ENCODE measurements at regions not wholly inside any gene's neighbourhood (a gene's known extent, or its start where the extent isn't known, plus 50 kb on each side); places are given as distances from the start of the nearest gene placed in this dataset.
"Not testable (repeated sequence)": the region's sequence is repeated elsewhere in the genome, so short reads cannot be mapped to it uniquely, and the experiment has no call there.

- H3K4me1 ChIP-seq (ENCODE audit: insufficient read depth, low read length, poor library complexity, severe bottlenecking); H3K27me3 ChIP-seq (ENCODE audit: insufficient read depth, low read length, poor library complexity, severe bottlenecking); H3K9me3 ChIP-seq (ENCODE audit: insufficient read depth, low read depth, low read length); H4K20me1 ChIP-seq (ENCODE audit: insufficient read depth, low read length, poor library complexity, severe bottlenecking); H3F3A ChIP-seq (ENCODE audit: low read depth); H3K4me3 ChIP-seq (ENCODE audit: low read length, poor library complexity, severe bottlenecking); H3K4me2 ChIP-seq (ENCODE audit: low read depth, low read length, poor library complexity, severe bottlenecking); H2AFZ ChIP-seq (ENCODE audit: low read length); H3K79me2 ChIP-seq (ENCODE audit: insufficient read depth, low read length); H3K9me2 ChIP-seq (replicated peaks; ENCODE audit: low read depth, low read length); H3K9ac ChIP-seq (ENCODE audit: low read depth, low read length, poor library complexity, severe bottlenecking): not testable (repeated sequence)
- H3K36me3 ChIP-seq (ENCODE audit: insufficient read depth, low read length) = peaks cover 51% of the 10 kb centered on the region
These were observed 112.7 kb upstream of the NUTM2F start for GRCh38 chr9:94441146-94441545.

GRCh38 chr9:94441796-94442195, 113.1 kb upstream of the PCAT7 start:
- H3K9me3 ChIP-seq (ENCODE audit: insufficient read depth, low read depth, low read length) = no peaks in the 10 kb centered on the region
- H3K36me3 ChIP-seq (ENCODE audit: insufficient read depth, low read length) = peaks cover 57% of the 10 kb centered on the region
- H3K9ac ChIP-seq (ENCODE audit: low read depth, low read length, poor library complexity, severe bottlenecking) = no peak overlapping the region
- H3K4me2 ChIP-seq (ENCODE audit: low read depth, low read length, poor library complexity, severe bottlenecking) = no peak overlapping the region
- TF ChIP-seq CTCF (conservative IDR thresholded peaks at IDR 0.05; ENCODE audit: low read length) (no peak), EZH2phosphoT487 (IDR thresholded peaks at IDR 0.05; ENCODE audit: borderline replicate concordance) (no peak)
- H3K4me1 ChIP-seq (ENCODE audit: insufficient read depth, low read length, poor library complexity, severe bottlenecking) = no peaks in the 10 kb centered on the region
- no peaks in the 10 kb centered on the region for H3K9me2 ChIP-seq (replicated peaks; ENCODE audit: low read depth, low read length)
- H4K20me1 ChIP-seq (ENCODE audit: insufficient read depth, low read length, poor library complexity, severe bottlenecking) = no peaks in the 10 kb centered on the region
- no peaks in the 10 kb centered on the region for H3K27me3 ChIP-seq (ENCODE audit: insufficient read depth, low read length, poor library complexity, severe bottlenecking)
- no peak overlapping the region for H2AFZ ChIP-seq (ENCODE audit: low read length)
- no peaks in the 10 kb centered on the region for H3F3A ChIP-seq (ENCODE audit: low read depth)
- H3K79me2 ChIP-seq (ENCODE audit: insufficient read depth, low read length) = no peaks in the 10 kb centered on the region
- no peak overlapping the region for H3K4me3 ChIP-seq (ENCODE audit: low read length, poor library complexity, severe bottlenecking)

GRCh38 chr9:94443032-94443722, 111.7 kb upstream of the PCAT7 start:
- Histone ChIP-seq H4K20me1 (ENCODE audit: insufficient read depth, low read length, poor library complexity, severe bottlenecking) (no peaks in the 10 kb centered on the region), H3K79me2 (ENCODE audit: insufficient read depth, low read length) (no peaks in the 10 kb centered on the region), H3K27me3 (ENCODE audit: insufficient read depth, low read length, poor library complexity, severe bottlenecking) (no peaks in the 10 kb centered on the region), H3K4me1 (ENCODE audit: insufficient read depth, low read length, poor library complexity, severe bottlenecking) (no peaks in the 10 kb centered on the region), H3K4me2 (ENCODE audit: low read depth, low read length, poor library complexity, severe bottlenecking) (no peak overlapping the region), H3K36me3 (ENCODE audit: insufficient read depth, low read length) (peaks cover 68% of the 10 kb centered on the region), H3K9ac (ENCODE audit: low read depth, low read length, poor library complexity, severe bottlenecking) (no peak overlapping the region), H3K9me3 (ENCODE audit: insufficient read depth, low read depth, low read length) (no peaks in the 10 kb centered on the region), H3K9me2 (replicated peaks; ENCODE audit: low read depth, low read length) (no peaks in the 10 kb centered on the region), H2AFZ (ENCODE audit: low read length) (no peak overlapping the region), H3F3A (ENCODE audit: low read depth) (no peaks in the 10 kb centered on the region), H3K4me3 (ENCODE audit: low read length, poor library complexity, severe bottlenecking) (no peak overlapping the region)
- TF ChIP-seq CTCF (conservative IDR thresholded peaks at IDR 0.05; ENCODE audit: low read length) (no peak), EZH2phosphoT487 (IDR thresholded peaks at IDR 0.05; ENCODE audit: borderline replicate concordance) (no peak)

- Histone ChIP-seq H3K4me1 (ENCODE audit: insufficient read depth, low read length, poor library complexity, severe bottlenecking) (no peaks in the 10 kb centered on the region), H3K9me2 (replicated peaks; ENCODE audit: low read depth, low read length) (no peaks in the 10 kb centered on the region), H3K36me3 (ENCODE audit: insufficient read depth, low read length) (peaks cover 76% of the 10 kb centered on the region), H3K4me2 (ENCODE audit: low read depth, low read length, poor library complexity, severe bottlenecking) (no peak overlapping the region), H3K27me3 (ENCODE audit: insufficient read depth, low read length, poor library complexity, severe bottlenecking) (no peaks in the 10 kb centered on the region), H3K79me2 (ENCODE audit: insufficient read depth, low read length) (no peaks in the 10 kb centered on the region), H2AFZ (ENCODE audit: low read length) (no peak overlapping the region), H4K20me1 (ENCODE audit: insufficient read depth, low read length, poor library complexity, severe bottlenecking) (no peaks in the 10 kb centered on the region), H3K9ac (ENCODE audit: low read depth, low read length, poor library complexity, severe bottlenecking) (no peak overlapping the region), H3K4me3 (ENCODE audit: low read length, poor library complexity, severe bottlenecking) (no peak overlapping the region), H3K9me3 (ENCODE audit: insufficient read depth, low read depth, low read length) (no peaks in the 10 kb centered on the region), H3F3A (ENCODE audit: low read depth) (no peaks in the 10 kb centered on the region)
- no peak for TF ChIP-seq CTCF (conservative IDR thresholded peaks at IDR 0.05; ENCODE audit: low read length)
These were observed 109.0 kb upstream of the PCAT7 start for GRCh38 chr9:94445863-94446262.
